Endothelial cell of umbilical vein (primary cell): ENCODE measurements at regions not wholly inside any gene's neighbourhood (a gene's known extent, or its start where the extent isn't known, plus 50 kb on each side); places are given as distances from the start of the nearest gene placed in this dataset.

Experiments
- BruUV-seq: library from RNA; stranded (reverse); fragments of 400-500 nt; replicated peaks from 2 replicates; lab custom pipeline; 2021; lab: Mats Ljungman, UMichigan
- CTCF ChIA-PET: fragments of 300-600, 350-600 bp; sonication (Branson Sonifier 250); formaldehyde crosslinking; loops from one replicate; lab custom pipeline; 2021; ENCODE audit warnings: antibody characterized with exemption, inconsistent platforms; lab: Charles Lee
- POLR2A ChIA-PET: fragments of 300-600, 350-600 bp; sonication (Branson Sonifier 250); formaldehyde crosslinking; loops from one replicate; lab custom pipeline; 2021; ENCODE audit warnings: antibody characterized with exemption, inconsistent platforms; lab: Charles Lee
- DNase-seq: peaks from one replicate; pipeline ENCODE4 v3.0.0-alpha.2; 2011; ENCODE audit warnings: low read depth, low spot score
- FAIRE-seq: peaks from 2 replicates; lab custom pipeline; 2011; peaks lifted over from hg19 to GRCh38; lab: Jason Lieb, UNC
- H2AFZ ChIP-seq: 2 replicates; pipeline ENCODE4 v1.6.0; 2012; ENCODE audit warnings: low read depth, low read length, control low read depth, inconsistent platforms
- H3K27ac ChIP-seq: 2 replicates; pipeline ENCODE4 v1.5.1; 2011; ENCODE audit warnings: low read depth, mild to moderate bottlenecking, control low read depth, low read length, moderate library complexity; ENCODE audit not compliant: insufficient read depth
- H3K27me3 ChIP-seq, 2 experiments: 2 replicates each; pipeline versions ENCODE4 v1.6.0 to v1.6.1; 2011; ENCODE audit warnings: low read length in 2 of 2, mixed read lengths in 1 of 2; ENCODE audit not compliant: control insufficient read depth in 2 of 2, insufficient read depth in 2 of 2
- H3K36me3 ChIP-seq, 2 experiments: 2 replicates in 1 of 2; 3 replicates in 1 of 2; pipeline ENCODE4 v1.5.1; 2011; ENCODE audit warnings: low read length in 2 of 2, mild to moderate bottlenecking in 1 of 2, moderate library complexity in 1 of 2; ENCODE audit not compliant: control insufficient read depth in 2 of 2, insufficient read depth in 2 of 2; ENCODE audit errors: extremely low read depth in 1 of 2
- H3K4me1 ChIP-seq: 3 replicates; pipeline ENCODE4 v1.5.1; 2011; ENCODE audit warnings: mild to moderate bottlenecking, low read length; ENCODE audit not compliant: control insufficient read depth, insufficient read depth; ENCODE audit errors: extremely low read depth
- H3K4me2 ChIP-seq: 2 replicates; pipeline ENCODE4 v1.6.1; 2011; ENCODE audit warnings: low read length, control low read depth, mixed read lengths; ENCODE audit not compliant: insufficient read depth
- H3K4me3 ChIP-seq, 3 experiments: fragments of 200-600 bp in 1 of 3; sonication (generic), shearing (Covaris generic) in 1 of 3; replicated peaks in 1 of 3; 2 replicates each; pipeline ENCODE4 v1.5.1; 2011 to 2016; ENCODE audit warnings: control low read depth in 3 of 3, low read length in 3 of 3, mild to moderate bottlenecking in 2 of 3, inconsistent platforms in 1 of 3, low read depth in 1 of 3, moderate library complexity in 1 of 3; ENCODE audit not compliant: insufficient read depth in 1 of 3
- H3K79me2 ChIP-seq: 2 replicates; pipeline ENCODE4 v1.6.0; 2012; ENCODE audit warnings: low read length, inconsistent platforms; ENCODE audit not compliant: control insufficient read depth, insufficient read depth
- H3K9ac ChIP-seq: replicated peaks from 2 replicates; pipeline ENCODE3; 2011; ENCODE audit warnings: low read length, control low read depth; ENCODE audit not compliant: insufficient read depth; ENCODE audit errors: extremely low read depth
- H3K9me1 ChIP-seq: replicated peaks from 3 replicates; pipeline ENCODE4 v1.6.0; 2011; ENCODE audit warnings: mild to moderate bottlenecking, low read length; ENCODE audit not compliant: control insufficient read depth, insufficient read depth; ENCODE audit errors: extremely low read depth
- H3K9me3 ChIP-seq: replicated peaks from 2 replicates; pipeline ENCODE4 v1.5.1; 2012; ENCODE audit warnings: low read length, inconsistent platforms; ENCODE audit not compliant: control insufficient read depth, insufficient read depth
- H4K20me1 ChIP-seq: replicated peaks from 2 replicates; pipeline ENCODE3; 2011; ENCODE audit warnings: mild to moderate bottlenecking, low read length; ENCODE audit not compliant: control insufficient read depth, insufficient read depth; ENCODE audit errors: extremely low read depth
- CTCF ChIP-seq, 2 donors: IDR thresholded peaks; 1 replicate in 1 of 2; 2 replicates in 1 of 2; pipeline ENCODE4 v1.5.1; 2011; ENCODE audit warnings: low read length in 2 of 2, mild to moderate bottlenecking in 2 of 2, moderate library complexity in 2 of 2, control low read depth in 1 of 2, inconsistent platforms in 1 of 2, low read depth in 1 of 2; ENCODE audit not compliant: insufficient read depth in 1 of 2; ENCODE audit errors: extremely low read depth in 1 of 2
- EZH2 ChIP-seq: IDR thresholded peaks from 2 replicates; pipeline ENCODE4 v1.6.1; 2012; ENCODE audit warnings: borderline replicate concordance, low read depth, mild to moderate bottlenecking, moderate library complexity, low read length, inconsistent platforms; ENCODE audit not compliant: severe bottlenecking
- FOS ChIP-seq: IDR thresholded peaks from 2 replicates; pipeline ENCODE4 v1.6.1; 2011; ENCODE audit warnings: mild to moderate bottlenecking, low read length, moderate library complexity, borderline replicate concordance; ENCODE audit not compliant: insufficient read depth
- GATA2 ChIP-seq: IDR thresholded peaks from 2 replicates; pipeline ENCODE4 v1.7.0; 2011; ENCODE audit warnings: low read depth, mild to moderate bottlenecking, moderate library complexity, mixed read lengths, low read length; ENCODE audit not compliant: insufficient read length, insufficient read depth
- JUN ChIP-seq: IDR thresholded peaks from 2 replicates; pipeline ENCODE4 v1.6.1; 2011; ENCODE audit warnings: borderline replicate concordance, low read depth; ENCODE audit not compliant: insufficient read length, insufficient read depth
- MAX ChIP-seq: IDR thresholded peaks from 2 replicates; pipeline ENCODE4 v1.6.1; 2011; ENCODE audit not compliant: insufficient read depth, insufficient read length
- MYC ChIP-seq: IDR thresholded peaks from one replicate; pipeline ENCODE4 v1.6.1; 2011; ENCODE audit warnings: mild to moderate bottlenecking, low read depth, low read length
- POLR2A ChIP-seq: IDR thresholded peaks from 2 replicates; pipeline ENCODE4 v1.6.1; 2012; ENCODE audit warnings: low read depth, mild to moderate bottlenecking, control low read depth, low read length
- POLR2AphosphoS5 ChIP-seq: IDR thresholded peaks from 2 replicates; pipeline ENCODE4 v1.6.1; 2012; ENCODE audit warnings: low read depth, mild to moderate bottlenecking, control low read depth, low read length, moderate library complexity; ENCODE audit not compliant: insufficient read depth
- dilution Hi-C: fragments of 300-500 bp; cut with MboI; formaldehyde crosslinking; loops from one replicate; pipeline ENCODE4 v1.15.0; 2019; ENCODE audit warnings: low sequenced_read_pairs; ENCODE audit not compliant: extremely low pct_ligation_motif_present
- intact Hi-C: fragments of 100-400 bp; cut with micrococcal nuclease; formaldehyde crosslinking; loops from one replicate; pipeline ENCODE4 v1.10.0; 2022

GRCh38 chr13:42703740-42704139 is 77.6 kb upstream of the FAM216B start:
- intact Hi-C loops, result no loop called here
- dilution Hi-C loops, result no loop called here
- FAIRE-seq, result no peak
- Histone ChIP-seq H3K9ac (no peak overlapping the region), H3K27me3 (peaks cover 0 to 1% of the 10 kb centered on the region in 2 experiments), H2AFZ (no peak overlapping the region), H3K79me2 (no peaks in the 10 kb centered on the region), H3K27ac (no peak overlapping the region), H3K4me2 (no peak overlapping the region), H3K36me3 (no peaks in the 10 kb centered on the region), H3K4me1 (no peaks in the 10 kb centered on the region), H3K9me1 (no peaks in the 10 kb centered on the region), H3K9me3 (no peaks in the 10 kb centered on the region), H4K20me1 (no peaks in the 10 kb centered on the region), H3K4me3 (no peak overlapping the region)
- POLR2A ChIA-PET, result no interaction called here
- no peak for TF ChIP-seq CTCF (IDR thresholded peaks at IDR 0.05; ENCODE audit: extremely low read depth in 1 of 2, insufficient read depth in 1 of 2, low read depth in 1 of 2, low read length in 2 of 2)
- no peak for TF ChIP-seq FOS
- TF ChIP-seq MYC, result no peak
- no peak for TF ChIP-seq JUN
- TF ChIP-seq EZH2, result no peak
- no peak for TF ChIP-seq GATA2
- TF ChIP-seq MAX, result no peak
- no peak for TF ChIP-seq POLR2A
- TF ChIP-seq POLR2AphosphoS5, result no peak
- CTCF ChIA-PET, result interaction anchor here (1.3 kb wide), 1 partner anchor 370 kb away, joined by 3 read pairs; no protein-coding TSS in a partner anchor
- DNase-seq, result no peak
- BruUV-seq, result no TSS peak
